ENCODE measurements at regions not wholly inside any gene's neighbourhood (a gene's known extent, or its start where the extent isn't known, plus 50 kb on each side); places are given as distances from the start of the nearest gene placed in this dataset.

DNA sequence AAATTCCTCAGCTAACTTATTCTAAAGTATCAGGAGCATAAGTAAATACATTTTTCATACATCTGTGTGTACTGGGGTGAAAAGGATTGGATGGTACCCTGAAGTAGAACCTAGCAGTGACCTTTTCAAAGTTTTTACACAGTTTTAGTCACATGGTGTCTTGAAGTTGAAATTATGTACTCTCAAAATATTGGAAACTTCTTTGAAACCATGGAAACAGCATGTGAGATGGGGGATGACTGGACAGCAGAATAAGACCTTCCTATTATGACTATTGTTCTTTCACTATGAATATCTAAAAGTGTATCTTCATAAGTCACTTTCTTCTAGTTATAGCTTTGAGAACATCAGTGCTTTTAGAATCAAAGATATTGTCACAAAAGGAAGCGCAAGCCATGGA is 301.5 kb upstream of the ELAVL2 start:
- DNase-seq (ENCODE audit: extremely low read depth, low read depth) = no peak
- no peak overlapping the region for H3K4me3 ChIP-seq (replicated peaks; ENCODE audit: low read depth, low read length)
- TF ChIP-seq, protein P1, sequence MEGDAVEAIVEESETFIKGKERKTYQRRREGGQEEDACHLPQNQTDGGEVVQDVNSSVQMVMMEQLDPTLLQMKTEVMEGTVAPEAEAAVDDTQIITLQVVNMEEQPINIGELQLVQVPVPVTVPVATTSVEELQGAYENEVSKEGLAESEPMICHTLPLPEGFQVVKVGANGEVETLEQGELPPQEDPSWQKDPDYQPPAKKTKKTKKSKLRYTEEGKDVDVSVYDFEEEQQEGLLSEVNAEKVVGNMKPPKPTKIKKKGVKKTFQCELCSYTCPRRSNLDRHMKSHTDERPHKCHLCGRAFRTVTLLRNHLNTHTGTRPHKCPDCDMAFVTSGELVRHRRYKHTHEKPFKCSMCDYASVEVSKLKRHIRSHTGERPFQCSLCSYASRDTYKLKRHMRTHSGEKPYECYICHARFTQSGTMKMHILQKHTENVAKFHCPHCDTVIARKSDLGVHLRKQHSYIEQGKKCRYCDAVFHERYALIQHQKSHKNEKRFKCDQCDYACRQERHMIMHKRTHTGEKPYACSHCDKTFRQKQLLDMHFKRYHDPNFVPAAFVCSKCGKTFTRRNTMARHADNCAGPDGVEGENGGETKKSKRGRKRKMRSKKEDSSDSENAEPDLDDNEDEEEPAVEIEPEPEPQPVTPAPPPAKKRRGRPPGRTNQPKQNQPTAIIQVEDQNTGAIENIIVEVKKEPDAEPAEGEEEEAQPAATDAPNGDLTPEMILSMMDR (IDR thresholded peaks at IDR 0.05; ENCODE audit: low read depth, low read length, missing control alignments) = no peak

DNA sequence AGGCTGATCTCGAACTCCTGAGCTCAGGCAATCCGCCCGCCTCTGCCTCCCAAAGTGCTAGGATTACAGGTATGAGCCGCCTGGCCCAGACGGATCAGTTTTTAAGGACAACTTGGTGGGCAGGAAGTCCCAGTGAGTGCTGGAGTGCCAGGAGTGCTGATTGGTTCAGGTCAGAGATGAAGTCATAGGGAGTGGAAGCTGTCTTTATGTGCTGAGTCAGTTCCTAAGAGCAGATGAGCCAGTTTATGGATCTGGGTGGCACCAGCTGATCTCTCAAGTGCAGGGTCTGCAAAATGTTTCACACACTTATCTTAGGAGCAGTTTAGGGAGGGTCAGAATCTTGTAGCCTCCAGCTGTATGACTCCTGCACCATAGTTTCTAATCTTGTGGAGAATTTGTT is 292.1 kb upstream of the ELAVL2 start:
- H3K4me3 ChIP-seq (replicated peaks; ENCODE audit: low read depth, low read length) = no peak overlapping the region
- no peak for DNase-seq (ENCODE audit: extremely low read depth, low read depth)
- TF ChIP-seq, protein P1 (IDR thresholded peaks at IDR 0.05; ENCODE audit: low read depth, low read length, missing control alignments) = no peak

DNA sequence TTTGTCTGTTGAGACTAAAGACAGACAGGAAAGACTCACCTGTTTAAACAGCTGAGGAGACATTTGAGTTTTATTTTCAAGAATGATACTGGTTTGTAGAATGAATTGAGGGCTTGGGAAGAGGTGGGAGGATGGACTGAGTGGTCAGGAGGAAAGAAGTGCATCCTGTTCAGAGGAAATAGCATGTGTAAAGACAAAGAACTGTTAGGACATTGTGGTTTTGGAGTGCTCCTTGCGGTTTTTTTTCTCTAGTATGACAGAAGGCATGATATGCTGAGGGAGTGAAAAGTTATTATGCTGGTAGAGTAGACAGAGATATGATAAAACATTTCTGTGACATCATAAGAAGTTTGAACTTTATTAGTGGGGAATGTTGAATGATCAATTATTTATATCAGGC is 270.7 kb upstream of the ELAVL2 start:
- TF ChIP-seq, protein P1 (IDR thresholded peaks at IDR 0.05; ENCODE audit: low read depth, low read length, missing control alignments) = no peak
- DNase-seq (ENCODE audit: extremely low read depth, low read depth) = no peak
- no peak overlapping the region for H3K4me3 ChIP-seq (replicated peaks; ENCODE audit: low read depth, low read length)

DNA sequence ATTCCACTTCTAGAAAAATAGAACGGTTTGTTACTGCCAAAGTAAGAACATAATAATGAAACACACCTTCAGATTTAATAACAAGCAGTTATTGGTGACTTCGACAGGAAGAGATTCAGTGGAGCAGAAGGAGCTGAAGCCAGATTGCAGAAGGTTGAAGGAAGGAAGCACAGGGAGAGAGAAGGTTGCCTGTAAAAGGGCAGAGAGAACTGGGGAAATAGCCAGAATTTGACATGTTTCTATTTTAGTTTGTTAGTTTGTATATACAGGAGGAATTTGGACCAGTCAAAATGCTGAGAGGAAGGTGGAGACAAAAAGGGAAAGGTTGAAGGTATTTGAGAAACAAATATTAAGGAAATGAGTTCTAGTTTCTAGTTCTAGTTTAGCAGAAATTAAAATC is 269.2 kb upstream of the ELAVL2 start:
- TF ChIP-seq, protein P1 (IDR thresholded peaks at IDR 0.05; ENCODE audit: low read depth, low read length, missing control alignments) = no peak
- no peak for DNase-seq (ENCODE audit: extremely low read depth, low read depth)
- H3K4me3 ChIP-seq (replicated peaks; ENCODE audit: low read depth, low read length) = no peak overlapping the region

DNA sequence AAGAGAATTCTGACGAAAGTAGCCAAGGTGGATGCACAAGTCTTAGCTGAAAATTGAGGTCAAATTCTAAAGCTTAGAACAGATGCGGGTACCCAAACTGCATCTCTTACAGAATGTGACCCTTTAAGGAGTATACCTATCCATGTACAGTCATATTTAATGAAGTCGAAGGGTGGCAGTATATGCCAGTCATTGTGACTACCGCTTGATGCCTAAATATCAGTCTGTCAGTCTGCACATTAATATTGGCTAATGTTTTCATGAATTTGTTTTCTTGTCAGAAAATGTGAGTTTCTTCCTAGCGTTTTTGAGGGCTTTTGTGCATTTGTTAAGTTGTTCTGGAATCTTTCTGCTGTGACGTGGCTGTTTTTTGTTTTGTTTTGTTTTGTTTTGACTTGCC is 264.5 kb upstream of the ELAVL2 start:
- TF ChIP-seq, protein P1 (IDR thresholded peaks at IDR 0.05; ENCODE audit: low read depth, low read length, missing control alignments) = no peak
- H3K4me3 ChIP-seq (replicated peaks; ENCODE audit: low read depth, low read length) = no peak overlapping the region
- DNase-seq (ENCODE audit: extremely low read depth, low read depth) = no peak

DNA sequence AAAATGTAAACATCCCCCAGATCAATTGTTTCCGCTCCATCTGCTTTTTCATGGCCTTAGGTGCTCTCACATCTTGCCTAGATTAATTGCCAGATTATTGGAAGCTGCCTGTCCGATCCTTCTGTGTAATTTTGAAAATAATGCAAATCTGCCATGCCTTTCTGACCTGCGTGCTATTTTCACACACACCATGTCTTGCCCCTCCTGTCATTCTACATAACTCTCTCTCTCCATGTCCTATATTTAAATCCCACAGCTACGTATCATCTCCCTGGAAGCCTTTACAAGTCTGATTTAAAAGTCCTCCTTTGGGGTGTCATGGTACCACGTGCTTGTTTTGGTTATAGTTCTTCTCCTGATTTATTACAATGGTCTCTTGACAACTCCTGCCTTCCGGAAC is 247.6 kb upstream of the ELAVL2 start:
- no peak overlapping the region for H3K4me3 ChIP-seq (replicated peaks; ENCODE audit: low read depth, low read length)
- no peak for DNase-seq (ENCODE audit: extremely low read depth, low read depth)
- TF ChIP-seq, protein P1 (IDR thresholded peaks at IDR 0.05; ENCODE audit: low read depth, low read length, missing control alignments) = no peak

DNA sequence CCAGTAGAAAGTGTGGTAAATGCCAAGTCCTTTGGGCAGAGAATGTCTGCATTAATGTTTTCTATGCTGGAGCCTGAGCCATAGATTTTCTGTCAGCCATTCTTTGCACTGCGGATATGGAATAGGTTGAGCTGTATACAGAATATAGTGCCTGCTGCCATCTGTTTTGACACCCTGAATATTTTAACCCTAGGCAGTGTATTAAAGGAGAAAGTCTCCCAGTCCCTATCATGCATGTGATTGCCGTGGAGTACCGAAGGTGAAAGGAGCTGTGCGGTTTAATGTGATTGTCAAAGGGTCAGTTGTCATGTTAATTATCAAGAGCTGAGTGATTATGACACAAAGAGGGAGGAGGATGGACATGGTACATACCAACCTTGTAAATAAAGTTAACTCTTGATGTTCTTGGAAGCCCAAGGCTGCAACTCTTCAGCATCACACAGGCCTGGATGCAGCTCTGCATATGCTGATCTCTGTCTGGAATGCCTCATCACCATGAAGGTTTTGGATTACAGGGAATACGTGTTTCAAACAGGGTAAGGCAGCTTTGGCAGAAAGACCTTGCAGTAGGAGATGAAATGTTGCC is 247.1 kb upstream of the ELAVL2 start:
- TF ChIP-seq, protein P1 (IDR thresholded peaks at IDR 0.05; ENCODE audit: low read depth, low read length, missing control alignments) = no peak
- DNase-seq (ENCODE audit: extremely low read depth, low read depth) = no peak
- no peak overlapping the region for H3K4me3 ChIP-seq (replicated peaks; ENCODE audit: low read depth, low read length)

All from HFF-Myc (cell line).